Calu3 (cell line): ENCODE measurements at regions not wholly inside any gene's neighbourhood (a gene's known extent, or its start where the extent isn't known, plus 50 kb on each side); places are given as distances from the start of the nearest gene placed in this dataset.

Experiments
- BruUV-seq: library from RNA; stranded (reverse); fragments of 400-500 nt; replicated peaks from 2 replicates; lab custom pipeline; 2021; lab: Mats Ljungman, UMichigan
- CTCF ChIA-PET: fragments of 300-600 bp; sonication (Branson Sonifier 250); formaldehyde crosslinking; loops from one replicate; lab custom pipeline; 2022; ENCODE audit warnings: antibody characterized with exemption; lab: Charles Lee
- DNase-seq: peaks from one replicate; pipeline ENCODE4 v3.0.0; 2022
- H3K27ac Mint-ChIP-seq: one replicate; pipeline ENCODE4 v1.8.0; 2022; ENCODE audit warnings: mixed read lengths; ENCODE audit not compliant: unreplicated experiment
- H3K27me3 Mint-ChIP-seq: one replicate; pipeline ENCODE4 v1.8.0; 2022; ENCODE audit warnings: mixed read lengths; ENCODE audit not compliant: unreplicated experiment
- H3K36me3 Mint-ChIP-seq: one replicate; pipeline ENCODE4 v1.8.0; 2022; ENCODE audit warnings: mild to moderate bottlenecking, moderate library complexity, mixed read lengths; ENCODE audit not compliant: insufficient read depth, unreplicated experiment
- H3K4me1 Mint-ChIP-seq: one replicate; pipeline ENCODE4 v1.8.0; 2022; ENCODE audit warnings: mild to moderate bottlenecking, low read depth, mixed read lengths; ENCODE audit not compliant: unreplicated experiment
- H3K4me3 Mint-ChIP-seq: one replicate; pipeline ENCODE4 v1.8.0; 2022; ENCODE audit warnings: mild to moderate bottlenecking, low read depth, moderate library complexity, mixed read lengths; ENCODE audit not compliant: unreplicated experiment
- H3K9me3 Mint-ChIP-seq: one replicate; pipeline ENCODE4 v1.8.0; 2022; ENCODE audit warnings: low read depth, mixed read lengths; ENCODE audit not compliant: unreplicated experiment
- CTCF ChIP-seq: fragments of 200-600 bp; IDR thresholded peaks from one replicate; pipeline ENCODE4 v1.8.0; 2022; ENCODE audit warnings: antibody characterized with exemption; ENCODE audit not compliant: unreplicated experiment
- intact Hi-C: fragments of 100-400 bp; cut with micrococcal nuclease; formaldehyde crosslinking; loops from one replicate; pipeline ENCODE4 v1.10.0; 2022; ENCODE audit not compliant: unreplicated experiment

- Mint-ChIP-seq H3K9me3 (no peaks in the 10 kb centered on the region), H3K4me3 (no peak overlapping the region), H3K36me3 (no peaks in the 10 kb centered on the region), H3K27ac (no peak overlapping the region), H3K27me3 (peaks cover 73% of the 10 kb centered on the region), H3K4me1 (no peaks in the 10 kb centered on the region)
- no peak for TF ChIP-seq CTCF
- CTCF ChIA-PET = interaction anchor here (1.2 kb wide), 1 partner anchor 12 kb away, joined by 5 read pairs; no protein-coding TSS in a partner anchor
- no TSS peak for BruUV-seq
- intact Hi-C loops = no loop called here
- no peak for DNase-seq
These were observed 75.3 kb upstream of the SIMC1 start for GRCh38 chr5:176162888-176163287.

GRCh38 chr5:176166427-176166826, 71.8 kb upstream of the SIMC1 start:
- Mint-ChIP-seq H3K27me3 (peaks cover 74% of the 10 kb centered on the region), H3K4me1 (no peaks in the 10 kb centered on the region), H3K4me3 (no peak overlapping the region), H3K9me3 (no peaks in the 10 kb centered on the region), H3K27ac (no peak overlapping the region), H3K36me3 (no peaks in the 10 kb centered on the region)
- no peak for TF ChIP-seq CTCF
- intact Hi-C loops = no loop called here
- no peak for DNase-seq
- CTCF ChIA-PET = no interaction called here
- BruUV-seq = no TSS peak

GRCh38 chr5:176167800-176168199, 70.4 kb upstream of the SIMC1 start:
- Mint-ChIP-seq H3K27me3 (peaks cover 61% of the 10 kb centered on the region), H3K4me3 (no peak overlapping the region), H3K36me3 (no peaks in the 10 kb centered on the region), H3K4me1 (no peaks in the 10 kb centered on the region), H3K27ac (no peak overlapping the region), H3K9me3 (no peaks in the 10 kb centered on the region)
- BruUV-seq = no TSS peak
- CTCF ChIA-PET = no interaction called here
- DNase-seq = no peak
- intact Hi-C loops = no loop called here
- no peak for TF ChIP-seq CTCF

- CTCF ChIA-PET = interaction anchor here (0.6 kb wide), 1 partner anchor 446 kb away, joined by 5 read pairs; no protein-coding TSS in a partner anchor
- no TSS peak for BruUV-seq
- no peaks in the 10 kb centered on the region for H3K9me3 Mint-ChIP-seq
- no peak for TF ChIP-seq CTCF
- no peaks in the 10 kb centered on the region for H3K4me1 Mint-ChIP-seq
- intact Hi-C loops = no loop called here
- H3K27me3 Mint-ChIP-seq = peaks cover 44% of the 10 kb centered on the region
- H3K36me3 Mint-ChIP-seq = no peaks in the 10 kb centered on the region
- H3K27ac Mint-ChIP-seq = no peak overlapping the region
- no peak for DNase-seq
- H3K4me3 Mint-ChIP-seq = no peak overlapping the region
These were observed 68.7 kb upstream of the SIMC1 start for GRCh38 chr5:176169393-176170063.
